Stimulated activated CD8-positive, alpha-beta memory T cell treated with anti-CD3 and anti-CD28 coated beads, Interleukin-12 subunit alpha, Interleukin-12 subunit beta, amount 100 ng/mL, for 24 hours (primary cell): ENCODE measurements at regions not wholly inside any gene's neighbourhood (a gene's known extent, or its start where the extent isn't known, plus 50 kb on each side); places are given as distances from the start of the nearest gene placed in this dataset.

Experiments used
- DNase-seq: peaks from one replicate; pipeline ENCODE4 v3.0.0-alpha.2; 2020; ENCODE audit errors: extremely low read depth

DNA sequence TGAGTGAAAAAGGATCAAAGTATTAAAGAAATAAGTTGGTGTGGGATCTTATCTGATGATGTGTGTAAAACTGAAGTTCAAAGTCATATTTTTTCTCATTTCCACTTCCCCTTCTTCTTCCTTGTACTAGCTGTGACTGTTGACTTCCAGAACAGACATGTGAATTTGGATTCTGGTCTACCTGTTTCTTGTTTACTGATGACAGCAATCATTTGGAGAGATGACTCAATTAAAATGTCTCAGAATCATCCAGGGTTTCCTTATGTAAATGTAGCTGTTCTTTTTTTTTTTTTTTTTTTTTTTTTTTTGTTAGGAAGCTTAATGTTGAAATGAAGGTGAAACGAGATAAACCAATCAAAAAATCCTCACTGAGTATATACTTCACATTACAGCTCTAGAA is 819.9 kb upstream of the PIK3C3 start:
- no peak for DNase-seq

DNA sequence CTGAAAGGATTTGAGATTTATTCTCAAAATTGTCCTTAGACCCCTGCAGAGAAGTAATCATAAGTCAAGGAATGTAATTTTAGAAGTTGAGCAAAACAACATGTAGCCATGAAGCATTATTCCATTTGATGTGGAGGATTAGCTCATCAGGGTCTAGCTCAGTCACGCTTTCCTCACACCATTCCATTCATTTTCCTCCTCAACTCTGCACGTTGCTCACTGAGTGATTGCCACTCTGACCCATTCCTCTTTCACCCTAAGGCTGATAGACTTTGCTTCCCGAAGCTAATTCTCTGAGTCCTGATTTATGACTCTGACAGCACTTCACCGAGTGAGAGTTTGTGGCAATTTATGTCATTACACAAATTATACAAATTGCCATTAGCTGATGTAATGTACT is 820.6 kb upstream of the PIK3C3 start:
- no peak for DNase-seq

DNA sequence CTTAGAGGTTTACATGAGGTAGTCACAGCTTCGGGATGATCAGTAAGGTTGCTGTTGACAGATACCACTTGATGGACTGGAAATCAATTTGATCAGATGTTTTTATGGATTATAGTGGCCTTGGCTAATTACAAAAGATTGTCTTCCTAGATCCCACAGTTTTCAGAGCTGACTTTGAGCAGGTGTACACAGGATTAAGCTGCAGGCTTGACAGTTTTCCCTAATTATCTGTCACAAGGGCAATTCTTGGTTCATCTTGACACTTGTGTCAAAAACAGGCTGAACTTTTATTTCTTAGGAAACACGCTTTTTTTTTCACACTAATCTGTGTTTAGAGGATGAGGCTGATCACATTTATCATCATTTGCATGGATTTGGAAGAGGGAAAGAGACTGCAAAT is 824.0 kb upstream of the PIK3C3 start:
- DNase-seq: no peak

DNA sequence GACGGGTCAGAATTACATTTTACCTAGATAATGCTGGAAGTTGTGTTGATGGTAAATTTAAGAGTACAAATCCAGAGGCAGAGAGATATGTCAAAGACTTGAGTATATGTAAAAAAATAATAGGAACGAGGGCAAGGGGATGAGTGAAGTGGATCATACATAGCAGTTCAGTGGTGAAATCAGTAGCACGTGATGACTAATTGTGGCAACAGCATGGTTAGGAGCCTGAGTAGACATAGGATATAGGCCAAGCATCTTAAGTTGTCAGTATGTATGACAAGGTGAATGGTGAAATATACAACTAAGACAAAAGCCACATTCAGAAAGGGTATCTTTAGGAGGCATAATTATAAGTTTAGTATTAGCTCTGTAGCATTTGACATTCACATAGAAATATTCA is 826.5 kb upstream of the PIK3C3 start:
- no peak for DNase-seq

GRCh38 chr18:41128126-41128525 is 826.9 kb upstream of the PIK3C3 start:
- DNase-seq: no peak

GRCh38 chr18:41126541-41127235 is 828.3 kb upstream of the PIK3C3 start:
- no peak for DNase-seq

DNA sequence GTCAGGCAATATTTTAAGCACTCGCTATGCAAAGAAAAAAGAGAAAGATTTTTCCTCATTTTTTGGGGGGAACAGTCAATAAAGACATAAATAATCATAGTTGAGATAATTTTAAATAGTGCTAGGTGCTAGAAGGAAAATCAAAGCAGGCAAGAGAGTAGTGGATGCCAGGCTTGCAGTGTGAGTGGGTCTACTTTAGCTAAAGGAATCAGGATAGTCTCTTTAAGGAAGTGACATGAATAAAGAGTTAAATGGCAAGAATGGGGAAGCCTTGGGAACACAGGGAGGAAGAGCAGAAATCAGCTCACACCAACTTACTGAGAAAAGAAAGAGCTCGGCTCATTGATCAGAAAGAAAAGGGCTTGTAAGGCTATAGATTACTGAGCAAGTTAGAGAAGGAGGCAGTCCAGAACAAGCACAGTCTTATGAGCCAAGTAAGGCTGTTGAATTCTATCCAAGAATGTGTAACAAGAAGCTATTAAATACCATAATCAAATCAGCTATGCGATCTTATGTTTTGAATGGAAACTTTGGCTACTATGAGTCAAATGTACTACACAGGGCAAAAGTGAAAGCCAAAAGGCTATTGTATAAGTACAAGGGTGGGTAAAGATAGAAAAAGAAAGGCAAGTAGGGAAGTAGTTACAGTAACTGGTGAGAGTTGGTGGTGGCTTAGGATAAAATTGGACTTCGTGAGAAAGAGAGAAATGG is 833.8 kb upstream of the PIK3C3 start:
- DNase-seq: no peak

GRCh38 chr18:41119031-41119430 is 836.0 kb upstream of the PIK3C3 start:
- no peak for DNase-seq

DNA sequence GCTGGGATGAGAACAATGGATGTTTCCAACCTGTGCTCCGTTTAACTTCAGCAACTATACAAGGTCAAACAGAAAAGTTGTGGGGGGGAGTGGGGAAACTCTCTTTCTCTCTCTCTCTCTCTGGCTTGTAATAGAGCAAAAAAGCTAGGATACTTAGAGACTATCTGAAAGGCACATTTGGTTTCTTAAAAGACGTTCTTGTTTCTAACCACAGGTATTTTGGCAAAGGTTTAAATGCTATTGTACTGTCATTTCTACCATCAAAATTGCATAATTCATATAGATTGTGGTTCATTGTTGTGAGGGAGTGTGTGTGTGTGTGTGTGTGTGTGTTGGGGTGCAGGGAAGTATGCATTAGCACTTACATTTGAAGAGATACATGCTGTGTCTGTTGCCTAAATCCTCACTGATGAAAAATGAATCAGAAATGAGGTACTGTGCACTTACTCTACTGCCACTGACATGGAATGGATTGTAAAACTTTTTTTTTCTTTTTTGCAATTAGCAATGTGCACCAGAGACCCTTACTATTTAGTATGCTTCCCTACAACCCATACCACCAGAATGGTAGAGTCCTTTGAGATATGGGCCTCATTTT is 841.0 kb upstream of the PIK3C3 start:
- DNase-seq: no peak

GRCh38 chr18:41099451-41099850 is 855.6 kb upstream of the PIK3C3 start:
- no peak for DNase-seq

DNA sequence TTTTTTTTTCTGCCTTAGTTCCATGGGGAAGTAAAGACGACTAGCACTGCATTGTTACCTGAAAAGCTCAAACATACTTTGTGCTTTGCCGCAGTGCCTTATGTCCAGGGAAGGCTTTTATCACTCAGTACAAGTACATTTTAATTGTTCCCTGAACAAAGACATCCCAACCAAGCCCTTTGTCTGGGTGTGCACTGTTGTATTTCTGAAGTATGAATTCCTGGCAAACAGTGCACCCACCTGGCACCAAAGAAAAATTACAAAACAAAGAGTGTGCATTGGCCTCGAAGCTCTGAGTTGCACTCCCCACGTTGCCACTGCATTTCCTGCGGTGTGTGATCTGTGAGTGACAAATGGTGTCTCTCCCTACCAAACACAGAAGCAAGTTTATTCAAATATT is 858.5 kb upstream of the PIK3C3 start:
- DNase-seq: no peak

- no peak for DNase-seq
Measured at GRCh38 chr18:41077076-41077475, 878.0 kb upstream of the PIK3C3 start.

GRCh38 chr18:41075212-41075611 is 879.8 kb upstream of the PIK3C3 start:
- DNase-seq: no peak

DNA sequence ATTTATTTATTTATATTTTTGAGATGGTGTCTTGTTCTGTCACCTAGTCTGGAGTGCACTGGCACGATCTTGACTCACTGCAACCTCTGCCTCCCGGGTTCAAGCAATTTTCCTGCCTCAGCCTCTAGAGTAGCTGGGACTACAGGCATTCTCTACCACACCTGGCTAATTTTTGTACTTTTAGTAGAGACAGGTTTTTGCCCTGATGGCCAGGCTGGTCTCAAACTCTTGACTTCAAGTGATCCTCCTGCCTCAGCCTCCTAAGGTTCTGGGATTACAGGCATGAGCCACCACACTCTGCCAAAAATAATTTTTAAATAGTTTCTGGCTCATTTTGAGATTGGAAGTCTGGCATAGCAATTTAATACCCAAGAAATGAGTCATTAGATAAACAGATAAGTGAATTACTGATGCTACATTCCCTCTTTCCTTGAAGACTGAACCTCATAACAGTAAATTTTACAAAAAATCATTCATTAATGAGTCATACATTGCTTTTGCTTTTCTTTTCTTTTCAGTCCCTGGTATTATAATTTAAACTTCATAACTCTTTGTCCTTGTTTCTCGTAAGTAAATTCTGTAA is 881.6 kb upstream of the PIK3C3 start:
- no peak for DNase-seq

DNA sequence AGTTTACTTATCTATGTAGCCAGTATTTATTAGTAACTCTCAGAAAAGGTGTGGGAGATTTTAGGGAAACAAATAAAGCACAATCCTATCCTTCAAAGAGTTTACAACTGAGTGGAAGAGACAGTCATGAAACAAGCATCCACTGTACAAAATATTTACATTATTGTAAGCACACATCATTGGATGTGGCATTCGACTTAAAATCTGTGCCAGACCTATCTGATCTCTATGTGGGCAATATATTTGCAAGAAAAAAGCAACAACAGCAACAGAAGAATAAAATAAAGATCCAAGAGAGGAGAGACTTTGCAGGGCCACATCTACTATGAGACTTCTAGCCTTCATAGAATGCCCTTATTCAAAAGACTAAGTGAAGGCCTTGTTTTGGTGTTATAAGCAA is 882.1 kb upstream of the PIK3C3 start:
- no peak for DNase-seq

DNA sequence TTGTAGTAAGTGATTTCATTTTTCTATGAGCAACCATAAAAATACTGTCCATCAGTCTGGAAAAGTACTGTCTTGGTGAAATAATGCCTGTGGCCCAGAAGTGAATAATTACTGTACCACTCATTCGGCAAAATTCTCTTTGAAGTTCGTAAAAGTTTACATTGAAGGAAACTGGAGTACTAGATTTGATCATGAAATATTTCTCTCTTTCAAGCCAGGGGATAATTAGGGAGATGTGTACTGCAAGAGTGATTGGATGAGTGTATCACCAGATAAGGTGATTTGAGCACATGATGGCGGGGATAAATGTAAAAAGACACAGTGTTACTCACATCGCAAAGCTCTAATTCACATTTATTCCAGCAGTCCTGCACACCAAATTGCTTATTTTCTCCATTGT is 883.2 kb upstream of the PIK3C3 start:
- DNase-seq: no peak

DNA sequence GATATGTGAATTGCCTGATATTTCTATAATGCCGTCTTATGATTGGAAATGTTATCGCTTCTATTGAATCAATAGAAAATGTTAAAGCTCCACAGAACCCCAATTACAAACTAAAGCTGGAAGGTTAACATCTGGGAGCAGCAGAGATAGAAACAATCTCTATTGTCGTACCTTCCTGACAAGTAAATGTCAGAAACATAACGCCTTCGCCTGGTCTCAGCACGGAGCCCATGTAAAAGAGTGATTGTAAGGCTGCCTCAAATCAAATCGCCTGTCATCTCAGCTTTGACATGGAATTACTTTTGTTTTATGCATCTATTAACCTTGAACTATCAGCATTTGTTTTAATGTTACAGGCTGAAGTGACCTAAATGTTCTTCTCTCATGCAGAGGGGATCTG is 885.9 kb upstream of the PIK3C3 start:
- DNase-seq: no peak

GRCh38 chr18:41064916-41065315 is 890.1 kb upstream of the PIK3C3 start:
- no peak for DNase-seq

GRCh38 chr18:41060967-41061366 is 894.1 kb upstream of the PIK3C3 start:
- DNase-seq: no peak

- DNase-seq: no peak
Measured at GRCh38 chr18:41059126-41059415, 896.0 kb upstream of the PIK3C3 start.

GRCh38 chr18:41058351-41059125 is 896.5 kb upstream of the PIK3C3 start:
- no peak for DNase-seq

- no peak for DNase-seq
Measured at GRCh38 chr18:41052625-41053024, 902.4 kb upstream of the PIK3C3 start.
